Loucy (cell line): ENCODE measurements at regions not wholly inside any gene's neighbourhood (a gene's known extent, or its start where the extent isn't known, plus 50 kb on each side); places are given as distances from the start of the nearest gene placed in this dataset.

Source experiments
- H2AFZ ChIP-seq: fragments of 200-600 bp; sonication (generic); 2 replicates; pipeline ENCODE4 v1.6.0; 2016; ENCODE audit warnings: antibody characterized with exemption, mild to moderate bottlenecking, low read length, moderate library complexity
- H3F3A ChIP-seq: fragments of 200-600 bp; 2 replicates; pipeline ENCODE4 v1.6.0; 2016; ENCODE audit warnings: antibody characterized with exemption, low read depth, mild to moderate bottlenecking
- H3K27me3 ChIP-seq: fragments of 200-600 bp; sonication (generic); 2 replicates; pipeline ENCODE4 v1.6.1; 2014; ENCODE audit warnings: low read length, mild to moderate bottlenecking; ENCODE audit not compliant: insufficient read depth, poor library complexity, severe bottlenecking
- H3K36me3 ChIP-seq: fragments of 200-600 bp; sonication (generic); 2 replicates; pipeline ENCODE4 v1.6.1; 2016; ENCODE audit warnings: low read length; ENCODE audit not compliant: insufficient read depth
- H3K4me1 ChIP-seq: fragments of 200-600 bp; sonication (generic); 2 replicates; pipeline ENCODE4 v1.5.1; 2014; ENCODE audit warnings: low read length, mild to moderate bottlenecking; ENCODE audit not compliant: insufficient read depth, poor library complexity, severe bottlenecking
- H3K4me2 ChIP-seq: fragments of 200-600 bp; sonication (generic); 2 replicates; pipeline ENCODE4 v1.6.0; 2014; ENCODE audit warnings: antibody characterized with exemption, low read length, low read depth, mild to moderate bottlenecking; ENCODE audit not compliant: poor library complexity, severe bottlenecking
- H3K4me3 ChIP-seq: fragments of 200-600 bp; sonication (generic); 2 replicates; pipeline ENCODE4 v1.5.1; 2014; ENCODE audit warnings: low read length, mild to moderate bottlenecking, mixed read lengths; ENCODE audit not compliant: poor library complexity, severe bottlenecking
- H3K79me2 ChIP-seq: fragments of 200-600 bp; sonication (generic); 2 replicates; pipeline ENCODE4 v1.6.1; 2014; ENCODE audit warnings: low read length; ENCODE audit not compliant: insufficient read depth
- H3K9ac ChIP-seq: fragments of 200-600 bp; sonication (generic); 2 replicates; pipeline ENCODE4 v1.6.0; 2014; ENCODE audit warnings: mild to moderate bottlenecking, low read depth, low read length, moderate library complexity; ENCODE audit not compliant: poor library complexity, severe bottlenecking
- H3K9me2 ChIP-seq: fragments of 200-600 bp; sonication (generic); replicated peaks from 2 replicates; pipeline ENCODE4 v1.6.1; 2016; ENCODE audit warnings: low read depth, low read length, mixed read lengths
- H3K9me3 ChIP-seq: fragments of 200-600 bp; sonication (generic); 2 replicates; pipeline ENCODE4 v1.6.1; 2014; ENCODE audit warnings: mild to moderate bottlenecking, antibody characterized with exemption, low read length, low read depth; ENCODE audit not compliant: insufficient read depth
- H4K20me1 ChIP-seq: fragments of 200-600 bp; sonication (generic); 2 replicates; pipeline ENCODE4 v1.6.0; 2014; ENCODE audit warnings: antibody characterized with exemption, low read length, mild to moderate bottlenecking; ENCODE audit not compliant: insufficient read depth, poor library complexity, severe bottlenecking
- CTCF ChIP-seq: fragments of 200-600 bp; sonication (generic); conservative IDR thresholded peaks from 2 replicates; pipeline ENCODE4 v1.5.1; 2014; ENCODE audit warnings: mild to moderate bottlenecking, antibody characterized with exemption, low read length
- EZH2phosphoT487 ChIP-seq: fragments of 200-600 bp; IDR thresholded peaks from 2 replicates; pipeline ENCODE4 v1.6.1; 2018; ENCODE audit warnings: antibody characterized with exemption, mild to moderate bottlenecking, moderate library complexity, borderline replicate concordance

- no peaks in the 10 kb centered on the region for H3K79me2 ChIP-seq
- H3K9ac ChIP-seq: no peak overlapping the region
- TF ChIP-seq EZH2phosphoT487 (no peak), CTCF (no peak)
- no peaks in the 10 kb centered on the region for H3K36me3 ChIP-seq
- no peak overlapping the region for H2AFZ ChIP-seq
- H3K9me3 ChIP-seq: no peaks in the 10 kb centered on the region
- H4K20me1 ChIP-seq: no peaks in the 10 kb centered on the region
- no peak overlapping the region for H3K4me2 ChIP-seq
- H3K27me3 ChIP-seq: no peaks in the 10 kb centered on the region
- no peaks in the 10 kb centered on the region for H3K4me1 ChIP-seq
- H3F3A ChIP-seq: no peaks in the 10 kb centered on the region
- no peaks in the 10 kb centered on the region for H3K9me2 ChIP-seq
- no peak overlapping the region for H3K4me3 ChIP-seq
These were observed 463.0 kb downstream of the CETN3 start for GRCh38 chr5:89946508-89946907.

GRCh38 chr5:89942171-89942570, 467.4 kb downstream of the CETN3 start:
- Histone ChIP-seq H3K4me2 (no peak overlapping the region), H3K9me3 (no peaks in the 10 kb centered on the region), H2AFZ (no peak overlapping the region), H3F3A (no peaks in the 10 kb centered on the region), H4K20me1 (no peaks in the 10 kb centered on the region), H3K4me1 (no peaks in the 10 kb centered on the region), H3K4me3 (no peak overlapping the region), H3K27me3 (no peaks in the 10 kb centered on the region), H3K9ac (no peak overlapping the region), H3K36me3 (no peaks in the 10 kb centered on the region), H3K79me2 (no peaks in the 10 kb centered on the region), H3K9me2 (no peaks in the 10 kb centered on the region)
- TF ChIP-seq CTCF (no peak), EZH2phosphoT487 (no peak)

- Histone ChIP-seq H3K4me1 (no peaks in the 10 kb centered on the region), H3K9me3 (no peaks in the 10 kb centered on the region), H2AFZ (no peak overlapping the region), H3K27me3 (no peaks in the 10 kb centered on the region), H3K4me2 (no peak overlapping the region), H3K9me2 (no peaks in the 10 kb centered on the region), H3K79me2 (no peaks in the 10 kb centered on the region), H4K20me1 (no peaks in the 10 kb centered on the region), H3F3A (no peaks in the 10 kb centered on the region), H3K4me3 (no peak overlapping the region), H3K36me3 (no peaks in the 10 kb centered on the region), H3K9ac (no peak overlapping the region)
- TF ChIP-seq CTCF (no peak), EZH2phosphoT487 (no peak)
These were observed 473.0 kb downstream of the CETN3 start for GRCh38 chr5:89936576-89936975.
